HG03442 (cell line): ENCODE measurements at regions not wholly inside any gene's neighbourhood (a gene's known extent, or its start where the extent isn't known, plus 50 kb on each side); places are given as distances from the start of the nearest gene placed in this dataset.

ENCODE experiments used
- ATAC-seq: cut with Tn5 transposase; IDR thresholded peaks from one replicate; pipeline ENCODE4 v1.9.1; 2021; ENCODE audit warnings: mild to moderate bottlenecking, moderate library complexity; ENCODE audit not compliant: unreplicated experiment

GRCh38 chr4:35250331-35250730 is 994.0 kb downstream of the ARAP2 start:
- ATAC-seq, result no peak

- no peak for ATAC-seq
These were observed 993.6 kb downstream of the ARAP2 start for GRCh38 chr4:35250761-35251160.

- ATAC-seq, result no peak
These were observed 992.2 kb downstream of the ARAP2 start for GRCh38 chr4:35252071-35252470.

GRCh38 chr4:35252866-35253265 is 991.4 kb downstream of the ARAP2 start:
- no peak for ATAC-seq

- ATAC-seq, result no peak
These were observed 991.0 kb downstream of the ARAP2 start for GRCh38 chr4:35253331-35253730.

GRCh38 chr4:35286434-35286833 is 957.9 kb downstream of the ARAP2 start:
- no peak for ATAC-seq

GRCh38 chr4:35300996-35301774 is 943.1 kb downstream of the ARAP2 start:
- no peak for ATAC-seq

- no peak for ATAC-seq
These were observed 928.9 kb downstream of the ARAP2 start for GRCh38 chr4:35315419-35315818.

GRCh38 chr4:35325908-35326453 is 918.3 kb downstream of the ARAP2 start:
- ATAC-seq, result no peak

- no peak for ATAC-seq
These were observed 901.5 kb downstream of the ARAP2 start for GRCh38 chr4:35342833-35343232.

GRCh38 chr4:35347276-35347675 is 897.0 kb downstream of the ARAP2 start:
- no peak for ATAC-seq

GRCh38 chr4:35358001-35358584 is 886.2 kb downstream of the ARAP2 start:
- ATAC-seq, result no peak

- no peak for ATAC-seq
These were observed 879.9 kb downstream of the ARAP2 start for GRCh38 chr4:35364321-35364870.

- no peak for ATAC-seq
These were observed 879.1 kb downstream of the ARAP2 start for GRCh38 chr4:35365186-35365585.

GRCh38 chr4:35399912-35400311 is 844.4 kb downstream of the ARAP2 start:
- ATAC-seq, result no peak

- ATAC-seq, result no peak
These were observed 821.2 kb downstream of the ARAP2 start for GRCh38 chr4:35423104-35423503.

GRCh38 chr4:35447474-35447873 is 796.8 kb downstream of the ARAP2 start:
- no peak for ATAC-seq

- no peak for ATAC-seq
These were observed 785.3 kb downstream of the ARAP2 start for GRCh38 chr4:35459045-35459444.

- ATAC-seq, result no peak
These were observed 782.2 kb downstream of the ARAP2 start for GRCh38 chr4:35461931-35462659.

GRCh38 chr4:35463251-35463952 is 780.9 kb downstream of the ARAP2 start:
- ATAC-seq, result no peak
